HG02642 (cell line): ENCODE measurements at regions not wholly inside any gene's neighbourhood (a gene's known extent, or its start where the extent isn't known, plus 50 kb on each side); places are given as distances from the start of the nearest gene placed in this dataset.

Experiments used
- ATAC-seq: cut with Tn5 transposase; IDR thresholded peaks from one replicate; pipeline ENCODE4 v1.9.1; 2021; ENCODE audit warnings: mild to moderate bottlenecking; ENCODE audit not compliant: unreplicated experiment, poor library complexity

DNA sequence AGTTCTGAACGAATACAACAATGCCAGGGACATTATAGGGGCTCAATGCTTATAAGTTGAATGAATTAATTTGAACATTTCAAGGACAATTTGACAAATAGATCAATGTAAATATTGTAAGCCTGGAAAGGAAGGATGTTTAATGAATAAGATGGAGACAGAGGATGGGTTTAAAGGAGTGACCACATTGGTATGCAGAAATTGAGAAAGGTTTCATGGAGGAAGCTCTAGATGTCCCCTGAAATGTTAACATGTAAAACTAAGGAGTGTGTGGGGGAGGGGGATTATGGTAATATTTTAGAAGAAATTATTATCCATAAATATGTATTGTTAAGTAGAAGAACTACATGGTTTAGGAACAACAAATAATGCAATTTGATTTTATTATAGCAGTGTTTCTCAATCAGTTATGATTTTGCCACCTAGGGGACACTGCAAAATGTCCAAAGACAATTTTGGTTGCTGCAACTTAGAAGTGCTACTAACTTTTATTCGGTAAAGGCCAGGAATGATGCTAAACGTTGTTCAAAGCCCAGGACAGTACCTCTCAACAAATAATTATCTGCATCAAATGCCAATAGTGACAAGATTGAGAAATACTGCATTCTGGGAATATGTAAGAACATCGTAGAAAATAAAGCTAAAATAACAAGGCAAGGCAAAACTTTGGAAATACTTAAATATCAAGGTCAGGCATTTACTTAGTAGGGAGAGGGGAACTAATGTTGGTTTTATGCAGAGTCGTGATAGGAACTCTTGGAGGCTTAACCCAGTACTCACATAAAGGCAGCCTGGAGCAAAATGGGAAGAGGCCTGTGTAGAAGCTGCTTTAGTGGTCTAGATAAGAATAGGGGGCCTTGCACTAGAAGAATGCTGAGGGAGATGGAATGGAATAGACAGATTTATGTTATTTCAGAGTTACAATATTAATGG, 686.9 kb upstream of the CITED2 start:
- no peak for ATAC-seq

GRCh38 chr6:140059947-140060346, 685.5 kb upstream of the CITED2 start:
- no peak for ATAC-seq

DNA sequence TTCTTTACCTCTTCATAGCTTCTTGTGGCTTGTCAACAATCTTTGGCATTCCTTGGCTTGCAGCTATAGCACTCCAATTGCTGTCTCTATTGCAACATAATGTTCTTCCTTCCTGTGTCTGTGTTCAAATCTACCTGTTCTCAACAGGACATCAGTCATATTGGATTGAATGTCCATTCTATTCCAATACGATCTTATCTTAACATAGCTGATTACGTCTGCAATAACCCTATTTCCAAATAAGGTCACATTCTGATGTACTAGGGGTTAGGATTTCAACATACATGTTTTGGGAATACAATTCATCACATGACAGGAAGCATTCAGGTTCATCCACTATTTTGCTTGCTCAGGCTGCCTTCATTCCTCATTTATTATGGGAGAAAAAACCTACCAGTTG, 684.4 kb upstream of the CITED2 start:
- no peak for ATAC-seq

GRCh38 chr6:140052736-140053729, 678.6 kb upstream of the CITED2 start:
- no peak for ATAC-seq

DNA sequence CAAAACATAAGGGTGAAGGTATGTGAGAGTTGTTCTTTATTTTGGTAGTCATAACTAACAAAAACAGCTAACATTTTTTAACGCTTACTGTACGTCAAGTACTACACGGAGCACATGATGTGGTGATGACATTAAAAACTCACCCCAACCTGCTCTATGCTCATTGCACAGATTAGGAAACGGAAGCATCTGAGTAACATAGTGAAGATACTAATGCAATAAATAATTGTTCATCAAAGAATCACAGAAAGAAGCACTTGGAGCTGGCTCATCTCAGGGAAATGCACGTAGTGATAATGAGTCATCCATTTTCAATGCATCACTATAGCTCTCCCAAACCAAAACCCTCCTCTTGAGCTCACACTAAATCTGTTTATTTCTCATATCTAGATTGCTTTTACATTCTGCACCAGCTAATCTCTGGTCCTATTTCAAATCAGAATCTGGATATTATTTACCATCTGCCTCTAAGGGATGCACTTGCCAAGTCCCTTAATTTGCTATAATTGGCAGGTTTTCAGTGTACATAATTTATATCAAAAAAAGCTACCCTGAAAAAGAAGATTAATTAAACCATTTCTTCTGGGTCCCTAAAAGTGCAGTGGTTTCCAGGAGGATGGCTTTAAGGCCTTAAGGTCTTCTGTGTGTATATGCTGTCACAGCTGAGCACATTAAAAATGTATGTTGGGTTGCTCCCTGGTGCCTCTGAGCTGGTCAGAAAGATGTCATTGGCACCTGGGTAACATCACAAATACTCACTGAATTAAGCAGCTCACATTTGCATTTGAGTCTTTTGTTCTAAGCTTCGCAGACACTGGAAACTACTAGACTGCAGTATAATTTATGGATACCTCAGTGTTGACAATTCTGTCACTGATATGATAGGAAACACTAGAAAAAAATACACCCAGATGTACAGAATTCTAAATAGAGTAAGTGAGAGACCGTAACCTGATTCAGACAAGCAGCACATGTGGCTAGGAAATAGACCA, 677.4 kb upstream of the CITED2 start:
- no peak for ATAC-seq

DNA sequence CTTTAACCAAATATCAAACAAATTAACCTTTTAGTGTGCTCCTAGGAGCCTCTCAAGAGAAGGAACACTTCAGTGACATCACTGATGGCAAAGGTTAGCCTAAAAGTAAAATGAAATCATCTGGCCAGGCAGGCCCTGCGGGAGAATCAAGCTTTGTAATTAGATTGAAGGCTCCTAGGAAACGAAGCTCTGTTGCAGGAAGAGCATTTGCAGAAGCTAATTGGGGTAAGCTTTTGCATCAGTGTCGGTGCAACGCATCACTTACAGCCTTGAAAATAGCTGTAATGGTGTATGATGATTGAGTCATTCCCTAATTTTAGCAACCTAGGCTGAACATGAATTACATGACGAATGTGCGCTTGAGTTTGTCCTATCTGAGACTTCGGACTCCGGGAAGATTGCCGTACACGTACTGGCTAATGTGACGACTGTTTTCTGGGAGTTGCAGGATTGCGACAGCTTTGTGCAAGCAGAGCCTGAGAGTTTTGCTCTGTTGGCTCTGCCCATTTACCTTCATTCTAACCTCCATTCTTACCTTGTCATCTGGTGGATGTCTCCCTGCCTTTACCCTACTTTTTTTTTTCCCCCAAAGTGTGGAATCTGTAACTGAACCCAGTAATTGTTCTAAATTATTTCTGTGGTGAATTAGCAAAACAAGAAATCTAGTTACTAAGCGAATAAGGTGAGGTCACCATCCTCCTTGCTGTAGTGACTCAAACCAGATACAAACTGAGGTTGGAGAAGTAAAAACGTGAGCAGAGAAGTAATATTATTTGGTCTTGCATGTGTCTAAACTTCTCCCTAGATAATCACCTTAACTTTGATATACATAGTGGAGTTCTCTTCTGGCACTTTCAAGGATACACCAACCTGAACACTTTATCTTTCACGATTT, 675.9 kb upstream of the CITED2 start:
- no peak for ATAC-seq

DNA sequence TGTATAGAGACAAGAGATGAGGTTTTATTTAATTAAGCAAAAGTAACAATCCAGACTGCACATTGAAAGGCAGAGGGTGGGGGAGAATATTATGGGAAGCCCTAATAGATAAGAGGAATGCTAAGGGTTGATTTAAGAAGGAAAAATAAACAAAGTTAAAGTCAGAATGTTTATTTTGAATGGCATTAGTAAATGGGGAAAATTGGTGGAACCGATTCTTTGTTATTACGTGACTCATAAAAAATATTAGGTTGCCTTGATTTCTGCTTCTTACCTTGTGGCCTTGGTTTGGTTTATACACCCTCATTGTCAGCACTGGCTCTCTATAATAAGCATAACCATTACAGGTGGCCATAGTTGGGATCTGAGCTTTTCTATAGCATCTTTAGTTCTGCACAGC, 674.8 kb upstream of the CITED2 start:
- ATAC-seq: no peak

GRCh38 chr6:140048202-140048790, 673.8 kb upstream of the CITED2 start:
- no peak for ATAC-seq

DNA sequence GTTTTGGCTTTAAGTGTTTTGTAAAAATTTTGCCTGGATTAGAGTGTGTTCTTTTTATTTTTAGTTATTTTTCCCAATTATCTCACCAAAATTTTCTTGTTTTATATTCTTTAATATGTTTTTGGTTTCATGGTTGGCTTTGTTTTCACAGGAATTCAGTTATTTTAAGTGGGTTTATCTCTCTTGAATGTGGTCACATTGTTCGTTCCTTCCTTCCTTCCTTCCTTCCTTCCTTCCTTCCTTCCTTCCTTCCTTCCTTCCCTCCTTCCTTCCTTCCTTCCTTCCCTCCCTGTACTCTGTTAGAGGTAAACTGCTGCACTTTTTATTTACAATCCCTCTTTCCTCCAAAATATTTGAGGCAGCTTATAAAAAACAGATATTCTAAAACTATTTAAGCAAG, 672.9 kb upstream of the CITED2 start:
- ATAC-seq: no peak

DNA sequence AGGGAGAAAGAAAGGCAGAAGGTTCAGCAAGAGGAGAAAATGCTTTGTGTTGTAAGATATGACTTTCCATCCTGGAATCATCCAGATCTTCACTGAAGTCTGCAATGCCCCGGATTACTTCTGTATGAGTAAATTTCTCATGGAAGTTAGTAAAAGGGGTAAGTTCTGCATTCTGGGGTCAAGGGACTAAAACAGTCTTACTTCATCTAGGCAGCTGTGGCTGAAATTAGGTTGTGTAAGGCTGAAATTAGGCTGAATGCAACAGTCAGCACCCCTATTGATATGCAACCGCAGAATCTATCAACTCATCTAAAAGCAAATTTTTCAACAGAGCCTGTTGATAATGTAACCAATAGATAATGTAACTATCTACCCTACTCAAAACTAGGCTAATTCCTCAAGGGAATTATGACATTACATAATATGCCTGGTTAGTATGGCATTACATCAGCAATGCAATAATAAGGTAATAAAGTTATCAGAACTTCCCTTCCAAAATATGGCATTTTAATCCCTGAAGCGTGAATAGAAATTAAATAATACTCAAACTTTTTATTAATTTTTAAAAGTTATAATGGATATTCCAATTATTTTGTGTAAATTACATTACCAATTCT, 671.7 kb upstream of the CITED2 start:
- ATAC-seq: no peak

DNA sequence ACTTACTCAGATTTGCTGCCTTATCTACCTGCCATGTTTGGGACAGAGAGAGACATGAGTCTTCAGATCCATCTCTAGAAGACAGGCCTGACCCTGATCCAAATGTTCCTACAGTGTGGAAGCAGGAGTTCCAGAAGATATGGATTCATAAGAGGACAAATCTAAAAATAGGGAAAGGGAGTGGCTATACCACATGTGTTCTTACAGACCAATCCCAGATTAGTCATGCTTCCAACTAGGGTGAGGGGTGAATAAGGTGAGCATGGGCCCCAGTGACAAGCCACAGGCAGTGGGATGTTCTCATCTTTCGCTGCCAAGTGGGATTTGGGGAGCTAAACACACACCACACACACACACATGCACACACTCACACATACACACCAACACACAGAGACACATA, 670.7 kb upstream of the CITED2 start:
- no peak for ATAC-seq

- no peak for ATAC-seq
Observed at GRCh38 chr6:140044626-140045025, 670.2 kb upstream of the CITED2 start.

DNA sequence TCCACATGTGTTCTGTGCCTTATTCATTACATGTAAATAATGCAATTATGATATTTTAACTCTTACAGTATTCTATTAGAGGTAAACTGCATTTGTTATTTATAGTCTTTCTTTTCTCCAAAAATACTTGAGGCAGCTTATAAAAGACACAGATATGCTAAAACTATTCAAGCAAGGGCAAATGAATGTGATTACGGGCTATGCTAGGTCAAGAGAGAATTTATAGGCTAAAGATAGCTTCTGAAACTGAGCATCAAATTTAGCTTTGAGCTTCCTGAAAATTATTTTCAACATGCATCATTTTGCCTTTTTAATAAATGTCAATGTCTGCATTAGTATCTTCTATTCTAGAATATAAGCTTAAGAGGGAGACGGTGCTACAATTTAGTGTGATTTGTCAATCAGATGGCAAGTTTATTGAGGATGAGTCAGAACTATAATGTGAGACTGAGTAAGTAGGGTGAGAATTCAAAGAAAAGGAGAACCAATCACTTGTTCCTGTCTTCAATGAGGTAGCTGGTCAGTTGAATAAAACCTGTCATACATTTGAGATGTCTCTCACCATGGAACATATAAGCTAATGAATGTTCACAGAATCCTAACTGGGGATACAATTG, 669.4 kb upstream of the CITED2 start:
- no peak for ATAC-seq

- ATAC-seq: no peak
Observed at GRCh38 chr6:140043357-140043756, 668.9 kb upstream of the CITED2 start.

DNA sequence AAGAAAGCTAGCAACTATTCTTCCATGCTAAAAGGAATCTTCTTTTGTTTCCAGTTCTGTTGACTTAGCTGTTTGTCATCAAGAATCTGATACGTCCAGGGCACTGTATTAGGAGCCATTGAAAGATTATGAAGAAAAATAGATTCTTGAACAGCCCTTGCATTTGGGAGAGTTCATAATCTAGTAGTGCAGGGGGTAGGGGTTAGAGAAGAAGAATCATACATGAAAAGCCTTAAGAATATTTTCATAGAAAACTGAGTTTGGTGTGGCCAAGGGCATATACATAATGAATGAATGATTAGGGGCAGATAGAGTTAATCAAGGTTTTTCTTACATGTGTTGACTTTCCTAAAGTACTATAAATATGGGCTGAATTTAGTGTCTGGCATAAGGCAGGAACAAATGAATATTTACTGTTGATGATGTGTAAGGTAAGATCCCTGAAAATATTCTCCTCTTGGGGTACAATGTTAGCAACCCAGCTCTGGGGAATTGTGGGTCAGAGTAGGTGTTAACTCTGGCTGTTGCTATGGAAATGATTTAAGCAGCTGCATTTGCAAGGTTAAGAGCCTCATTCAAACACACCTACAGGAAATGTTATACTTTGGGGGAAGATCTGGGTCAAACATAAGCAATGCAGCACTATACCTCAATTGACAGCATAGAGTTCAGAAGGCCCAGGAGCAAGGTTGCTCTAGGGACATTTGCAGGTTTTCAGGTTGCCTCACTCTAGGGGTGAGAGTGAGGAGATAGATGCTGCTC, 667.3 kb upstream of the CITED2 start:
- no peak for ATAC-seq

DNA sequence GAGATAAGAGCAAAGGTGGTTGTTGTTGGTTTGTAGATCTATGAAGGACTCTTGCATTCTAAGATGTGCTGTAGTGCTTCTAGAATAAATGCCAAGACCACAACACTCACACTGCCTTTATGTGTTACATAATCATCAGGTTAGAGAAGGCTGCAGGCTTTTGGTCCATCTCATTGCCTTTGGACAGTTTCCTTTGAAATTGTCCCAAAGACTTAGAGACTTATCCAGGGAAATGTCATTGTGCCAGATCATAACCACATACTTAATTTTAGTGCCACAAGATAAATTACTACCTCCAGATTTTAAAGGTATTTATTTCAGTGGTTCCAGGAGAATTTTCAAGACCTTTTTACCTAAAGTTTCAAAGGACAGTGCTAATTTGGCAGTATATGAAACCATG, 666.6 kb upstream of the CITED2 start:
- no peak for ATAC-seq

GRCh38 chr6:140040396-140040795, 665.9 kb upstream of the CITED2 start:
- no peak for ATAC-seq
